GM23338 (cell line): ENCODE measurements at regions not wholly inside any gene's neighbourhood (a gene's known extent, or its start where the extent isn't known, plus 50 kb on each side); places are given as distances from the start of the nearest gene placed in this dataset.

Experiments
- CTCF ChIP-seq, 2 experiments: fragments of 200-600 bp in 1 of 2; sonication (generic) in 1 of 2; conservative IDR thresholded peaks; 2 replicates each; pipeline versions ENCODE4 v1.5.1 to v1.6.1; 2016 to 2017; ENCODE audit warnings: antibody characterized with exemption in 2 of 2, low read depth in 2 of 2, mild to moderate bottlenecking in 2 of 2, moderate library complexity in 1 of 2
- EZH2 ChIP-seq: fragments of 200-600 bp; sonication (generic); IDR thresholded peaks from one replicate; pipeline ENCODE4 v1.8.0; 2017; ENCODE audit warnings: antibody characterized with exemption, mild to moderate bottlenecking, low read depth; ENCODE audit not compliant: unreplicated experiment
- EZH2phosphoT487 ChIP-seq: fragments of 200-600 bp; sonication (generic); IDR thresholded peaks from one replicate; pipeline ENCODE4 v1.8.1; 2018; ENCODE audit warnings: antibody characterized with exemption; ENCODE audit not compliant: unreplicated experiment
- JUNB ChIP-seq: IDR thresholded peaks from one replicate; pipeline ENCODE4 v1.6.1; 2016; ENCODE audit warnings: antibody characterized with exemption; ENCODE audit not compliant: unreplicated experiment
- POLR2AphosphoS5 ChIP-seq: IDR thresholded peaks from 2 replicates; pipeline ENCODE4 v1.6.1; 2016; ENCODE audit warnings: antibody characterized with exemption, low read depth
- REST ChIP-seq: IDR thresholded peaks from one replicate; pipeline ENCODE4 v1.6.1; 2018; ENCODE audit warnings: antibody characterized with exemption; ENCODE audit not compliant: unreplicated experiment
- STAT1 ChIP-seq: IDR thresholded peaks from one replicate; pipeline ENCODE4 v1.6.1; 2016; ENCODE audit warnings: antibody characterized with exemption; ENCODE audit not compliant: unreplicated experiment
- TF ChIP-seq, protein P1 (sequence below): IDR thresholded peaks from 2 replicates; pipeline ENCODE4 v1.6.1; 2016; ENCODE audit warnings: antibody characterized with exemption

- TF ChIP-seq CTCF (conservative IDR thresholded peaks at IDR 0.05; ENCODE audit: low read depth in 2 of 2) (no peak), REST (no peak), POLR2AphosphoS5 (no peak), STAT1 (no peak), EZH2 (no peak), EZH2phosphoT487 (no peak), JUNB (no peak)
- TF ChIP-seq, protein P1, sequence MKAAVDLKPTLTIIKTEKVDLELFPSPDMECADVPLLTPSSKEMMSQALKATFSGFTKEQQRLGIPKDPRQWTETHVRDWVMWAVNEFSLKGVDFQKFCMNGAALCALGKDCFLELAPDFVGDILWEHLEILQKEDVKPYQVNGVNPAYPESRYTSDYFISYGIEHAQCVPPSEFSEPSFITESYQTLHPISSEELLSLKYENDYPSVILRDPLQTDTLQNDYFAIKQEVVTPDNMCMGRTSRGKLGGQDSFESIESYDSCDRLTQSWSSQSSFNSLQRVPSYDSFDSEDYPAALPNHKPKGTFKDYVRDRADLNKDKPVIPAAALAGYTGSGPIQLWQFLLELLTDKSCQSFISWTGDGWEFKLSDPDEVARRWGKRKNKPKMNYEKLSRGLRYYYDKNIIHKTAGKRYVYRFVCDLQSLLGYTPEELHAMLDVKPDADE: no peak
Observed at GRCh38 chr12:113664224-113664681, 192.6 kb upstream of the LHX5 start.
